ENCODE measurements at regions not wholly inside any gene's neighbourhood (a gene's known extent, or its start where the extent isn't known, plus 50 kb on each side); places are given as distances from the start of the nearest gene placed in this dataset.

- Mint-ChIP-seq H3K27ac (no peak overlapping the region), H3K4me1 (peaks cover 4% of the 10 kb centered on the region; the same call in 1 of the 3 replicates), H3K9me3 (no peaks in the 10 kb centered on the region), H3K36me3 (ENCODE audit: low read depth) (no peaks in the 10 kb centered on the region), H3K27me3 (ENCODE audit: insufficient read depth, low read depth, poor library complexity) (no peaks in the 10 kb centered on the region), H3K4me3 (no peak overlapping the region)
- Histone ChIP-seq H3K36me3 (ENCODE audit: insufficient read depth) (no peaks in the 10 kb centered on the region), H3K4me1 (ENCODE audit: insufficient read depth) (no peaks in the 10 kb centered on the region), H3K27ac (ENCODE audit: low read depth) (no peak overlapping the region), H2AFZ (no peak overlapping the region), H3K79me2 (replicated peaks; ENCODE audit: insufficient read depth) (no peaks in the 10 kb centered on the region), H3K4me3 (no peak overlapping the region), H3K27me3 (ENCODE audit: insufficient read depth) (no peaks in the 10 kb centered on the region), H3K9me2 (ENCODE audit: insufficient read depth) (peaks cover 9% of the 10 kb centered on the region; the same call in 1 of the 2 replicates), H3F3A (replicated peaks; ENCODE audit: low read depth) (no peaks in the 10 kb centered on the region), H3K4me2 (no peak overlapping the region), H4K20me1 (replicated peaks; ENCODE audit: insufficient read depth) (no peaks in the 10 kb centered on the region)
- no peak for ATAC-seq
- TF ChIP-seq STAT1 (IDR thresholded peaks at IDR 0.05; ENCODE audit: unreplicated experiment): no peak
- TF ChIP-seq ZNF331 (CRISPR knock-in tag; IDR thresholded peaks at IDR 0.05; ENCODE audit: low read depth): no peak
- no peak for TF ChIP-seq POLR2AphosphoS5 (IDR thresholded peaks at IDR 0.05; ENCODE audit: low read depth)
- no peak for TF ChIP-seq NANOG (IDR thresholded peaks at IDR 0.05; ENCODE audit: borderline replicate concordance)
- no peak for TF ChIP-seq ZNF462 (CRISPR knock-in tag; IDR thresholded peaks at IDR 0.05)
- no peak for TF ChIP-seq ETS1 (IDR thresholded peaks at IDR 0.05)
- TF ChIP-seq JUNB (IDR thresholded peaks at IDR 0.05; ENCODE audit: unreplicated experiment): no peak
- no peak for DNase-seq (ENCODE audit: low spot score)
These were observed 70.8 kb downstream of the CD164 start for GRCh38 chr6:109311471-109311870.
